Upper lobe of left lung (tissue), 4 donors: ENCODE measurements at regions not wholly inside any gene's neighbourhood (a gene's known extent, or its start where the extent isn't known, plus 50 kb on each side); places are given as distances from the start of the nearest gene placed in this dataset.
"Not testable (repeated sequence)": the region's sequence is repeated elsewhere in the genome, so short reads cannot be mapped to it uniquely, and the experiment has no call there.

Source experiments
- CTCF ChIP-seq, 6 experiments: fragments of 450-650 bp in 4 of 6; fragments of 200-600 bp in 2 of 6; sonication (generic) in 2 of 6; IDR thresholded peaks; one replicate each; pipeline ENCODE4 v1.5.1; 2016 to 2019; ENCODE audit warnings: antibody characterized with exemption in 6 of 6
- POLR2A ChIP-seq, 4 donors: fragments of 450-650 bp; IDR thresholded peaks; one replicate each; pipeline ENCODE4 v1.5.1; 2016 to 2017; ENCODE audit warnings: antibody characterized with exemption in 4 of 4, mild to moderate bottlenecking in 2 of 4
- POLR2AphosphoS5 ChIP-seq, 2 donors: sonication (generic); formaldehyde crosslinking; IDR thresholded peaks; one replicate each; pipeline ENCODE4 v1.5.1; 2017; ENCODE audit warnings: antibody characterized with exemption in 2 of 2

- TF ChIP-seq CTCF, POLR2A, POLR2AphosphoS5 (IDR thresholded peaks at IDR 0.05): not testable (repeated sequence)
Measured at GRCh38 chr9:40993375-40993774, 135.1 kb downstream of the FOXD4L6 start.
